Fibroblast of gingiva (primary cell): ENCODE measurements at regions not wholly inside any gene's neighbourhood (a gene's known extent, or its start where the extent isn't known, plus 50 kb on each side); places are given as distances from the start of the nearest gene placed in this dataset.
A peak's percentile ranks its signal among the peaks of the same experiment; 100 is the strongest.
"Not testable (repeated sequence)": the region's sequence is repeated elsewhere in the genome, so short reads cannot be mapped to it uniquely, and the experiment has no call there.

Experiments used
- DNase-seq: peaks from one replicate; pipeline ENCODE4 v3.0.0-alpha.2; 2011; ENCODE audit warnings: low read depth

DNA sequence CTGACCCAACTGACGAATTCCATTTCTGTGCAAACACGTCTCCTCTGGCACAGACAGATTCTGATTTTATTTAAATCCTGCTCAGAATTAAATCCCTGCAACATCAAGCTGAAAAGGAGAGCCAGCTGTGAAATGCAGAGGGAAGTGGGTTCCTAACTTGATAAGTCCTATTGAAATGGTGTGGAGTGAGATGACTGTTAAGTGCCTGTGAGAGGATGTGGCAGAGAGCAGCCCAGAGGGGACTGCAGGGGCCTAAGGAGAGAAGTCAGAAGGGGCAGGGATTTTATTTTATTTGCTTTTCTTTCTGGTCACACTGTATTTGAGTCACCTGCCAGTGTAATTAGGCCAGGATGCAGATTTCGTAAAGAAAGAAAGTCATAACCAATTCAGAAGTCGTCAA, 277.4 kb downstream of the NKX6-1 start:
- DNase-seq, result no peak

DNA sequence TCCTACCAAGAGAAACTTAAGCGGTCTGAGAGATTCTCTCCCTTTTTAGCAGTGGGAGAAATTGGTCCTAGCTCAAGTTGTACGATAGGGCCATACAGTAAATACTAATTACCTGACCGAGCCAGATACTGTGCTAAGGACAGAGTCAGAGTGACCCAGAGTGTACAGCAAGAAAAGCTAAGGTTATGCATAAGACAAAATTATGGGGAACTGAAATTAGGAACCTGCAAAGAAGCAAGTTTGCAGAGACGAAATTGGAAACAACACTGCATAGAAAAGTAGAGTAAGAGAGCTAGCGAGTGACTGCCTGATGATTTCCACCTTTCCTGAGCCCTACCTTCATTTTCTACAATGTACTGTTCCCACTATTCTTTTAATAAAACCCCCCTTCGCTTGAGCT, 278.1 kb downstream of the NKX6-1 start:
- DNase-seq, result no peak

DNA sequence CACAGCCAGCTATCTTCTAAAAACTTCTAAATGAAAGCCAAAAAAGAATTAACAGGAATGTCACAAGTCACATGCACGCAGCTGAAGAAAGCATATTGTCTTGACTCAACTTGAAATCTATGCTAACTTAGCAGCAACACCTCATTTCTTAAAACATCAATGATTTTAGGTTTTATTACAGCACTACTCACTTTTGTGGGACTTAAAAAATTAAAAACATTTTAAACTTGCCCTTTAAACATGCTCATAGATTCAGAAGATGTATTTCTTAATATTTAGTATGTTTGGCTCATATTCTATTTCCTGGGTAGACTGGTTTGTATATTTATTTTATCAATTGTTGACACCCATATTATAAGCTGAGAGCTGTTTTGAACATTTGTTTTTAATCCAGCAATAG, 279.4 kb downstream of the NKX6-1 start:
- DNase-seq, result no peak

DNA sequence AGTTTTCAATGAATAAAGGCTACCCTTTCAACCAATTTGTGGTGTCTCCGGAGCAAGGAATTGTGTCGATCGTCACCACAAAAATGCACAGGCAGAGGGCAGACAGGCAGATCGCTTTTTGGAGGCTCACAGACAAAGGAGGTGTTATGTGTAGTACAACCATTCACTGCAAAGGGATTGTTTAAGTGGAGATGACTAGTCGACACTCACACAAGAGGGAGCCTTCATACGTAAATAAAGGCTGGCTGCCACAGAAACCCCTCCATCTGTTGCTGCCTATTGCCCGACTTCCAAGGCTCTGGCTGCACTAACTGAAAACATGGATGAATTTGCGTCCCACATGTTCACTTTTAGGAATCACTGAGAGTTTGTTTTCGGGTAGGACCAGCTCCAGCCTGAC, 281.1 kb downstream of the NKX6-1 start:
- DNase-seq, result no peak

DNA sequence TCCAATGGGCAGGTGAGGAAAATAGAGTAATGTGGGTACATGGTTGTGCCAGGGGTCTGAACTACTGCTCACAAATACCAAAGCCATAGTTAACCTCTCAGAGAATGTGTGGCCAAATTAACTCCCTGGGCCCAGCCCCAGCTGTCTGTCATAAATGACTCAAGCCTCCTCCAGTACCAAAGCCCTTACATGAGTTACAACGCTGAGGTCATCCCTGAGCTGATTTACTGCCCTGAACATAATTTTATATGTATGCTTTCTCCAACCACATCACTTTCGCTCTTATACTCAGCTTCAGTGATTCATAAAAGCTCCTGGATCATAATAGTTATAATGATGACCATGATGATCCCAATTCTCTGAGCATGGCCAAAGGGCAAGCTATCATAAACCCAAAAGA, 283.9 kb downstream of the NKX6-1 start:
- DNase-seq, result no peak

DNA sequence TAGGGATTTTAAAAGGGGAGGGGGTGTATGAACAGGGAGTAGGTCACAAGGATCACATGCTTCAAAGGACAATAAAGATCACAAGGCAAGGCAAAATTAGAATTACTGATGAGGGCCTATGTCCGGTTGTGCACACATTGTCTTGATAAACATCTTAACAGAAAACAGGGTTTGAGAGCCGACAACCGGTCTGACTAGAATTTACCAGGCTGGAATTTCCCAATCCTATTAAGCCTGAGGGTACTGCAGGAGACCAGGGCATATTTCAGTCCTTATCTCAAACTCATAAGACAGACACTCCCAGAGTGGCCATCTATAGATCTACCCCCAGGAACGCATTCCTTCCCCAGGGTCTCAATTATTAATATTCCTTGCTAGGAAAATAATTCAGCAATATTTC, 292.9 kb downstream of the NKX6-1 start:
- not testable (repeated sequence) for DNase-seq

DNA sequence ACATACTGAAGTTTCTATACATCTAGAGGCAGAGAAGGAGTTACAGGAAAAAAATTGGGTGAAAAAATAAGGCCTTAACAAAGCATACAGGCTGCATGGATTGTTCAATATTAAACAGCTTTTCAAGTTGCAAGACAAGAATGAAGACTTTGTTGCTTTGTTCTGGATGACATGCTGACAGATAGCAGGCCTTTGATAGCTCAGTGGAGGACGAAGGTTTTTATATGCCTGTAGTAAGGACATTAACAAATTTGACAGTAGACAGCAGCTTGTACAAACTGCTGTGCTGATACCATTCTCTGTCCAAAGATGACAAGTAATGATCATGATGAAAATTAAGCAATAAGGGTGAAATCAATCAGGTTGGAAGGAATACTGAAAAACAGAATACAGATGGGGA, 309.9 kb downstream of the NKX6-1 start:
- DNase-seq, result no peak

DNA sequence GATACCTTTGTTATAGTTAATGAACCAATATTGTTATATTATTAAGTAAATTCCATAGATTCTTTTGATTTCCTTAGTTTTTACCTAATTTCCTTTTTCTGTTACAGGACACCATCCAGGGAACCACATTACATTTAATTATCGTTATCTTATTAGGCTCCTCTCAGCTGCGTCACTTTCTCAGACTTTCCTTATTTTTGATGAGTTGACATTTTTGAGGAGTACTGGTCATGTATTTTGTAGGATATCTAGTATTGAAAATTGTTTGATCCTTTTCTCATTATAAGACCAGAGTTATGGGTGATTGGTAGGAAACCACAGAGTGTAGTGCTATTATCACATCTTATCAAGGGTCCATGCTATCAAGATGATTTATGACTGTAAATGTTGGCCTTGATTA, 319.7 kb downstream of the NKX6-1 start:
- no peak for DNase-seq

DNA sequence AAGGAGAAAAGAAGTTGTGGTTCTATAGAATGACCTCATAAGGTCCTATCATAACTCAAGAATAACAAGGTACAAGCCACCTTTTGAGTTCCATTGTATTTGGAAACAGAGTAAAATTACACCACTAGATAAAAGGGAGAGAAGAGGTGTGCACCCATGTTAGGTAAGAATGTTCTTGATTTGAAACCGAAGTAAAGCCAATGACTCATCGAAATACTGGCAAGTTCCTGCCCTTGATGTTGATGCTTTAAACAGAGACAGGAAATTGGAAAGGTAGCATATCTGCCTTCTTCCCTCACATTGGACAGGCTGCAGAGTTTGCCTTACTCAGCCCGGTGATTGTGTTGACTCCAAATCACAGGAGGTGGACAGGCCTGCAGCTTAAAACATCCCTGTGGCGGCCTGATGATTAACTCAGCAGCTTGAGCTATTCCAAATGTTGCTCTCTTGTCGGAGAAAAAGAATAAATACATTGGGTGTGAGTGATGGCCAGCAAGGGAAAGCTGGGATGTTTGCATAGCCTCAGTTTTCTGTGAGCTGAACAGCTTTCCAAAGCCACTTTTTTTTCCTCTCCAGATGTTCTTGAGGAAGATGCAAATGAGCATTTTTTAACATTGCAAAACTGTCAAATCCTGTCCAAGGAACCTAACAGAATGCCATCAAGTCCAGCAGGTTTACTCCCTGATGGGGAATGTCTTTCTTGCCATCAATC, 321.1 kb downstream of the NKX6-1 start:
- DNase-seq, result no peak

DNA sequence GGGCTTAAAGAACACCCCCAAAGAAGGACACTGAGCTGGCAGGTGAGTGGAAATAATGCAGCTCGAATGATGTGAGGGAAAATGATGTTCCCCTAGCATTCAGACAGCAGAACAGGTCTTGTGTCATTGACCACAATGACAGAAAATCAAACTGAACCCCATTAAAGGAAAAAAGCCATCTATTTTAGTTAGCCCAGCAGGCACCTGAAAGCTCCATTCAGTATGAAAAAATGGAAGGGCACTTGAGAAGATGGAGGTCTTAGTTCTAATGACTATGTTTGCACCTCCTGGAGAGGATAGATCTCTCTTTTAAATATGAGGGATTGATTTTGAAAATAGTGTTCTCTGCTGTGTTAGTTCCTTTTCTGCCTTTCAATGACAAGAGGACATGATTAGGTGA, 323.1 kb downstream of the NKX6-1 start:
- DNase-seq, result no peak

DNA sequence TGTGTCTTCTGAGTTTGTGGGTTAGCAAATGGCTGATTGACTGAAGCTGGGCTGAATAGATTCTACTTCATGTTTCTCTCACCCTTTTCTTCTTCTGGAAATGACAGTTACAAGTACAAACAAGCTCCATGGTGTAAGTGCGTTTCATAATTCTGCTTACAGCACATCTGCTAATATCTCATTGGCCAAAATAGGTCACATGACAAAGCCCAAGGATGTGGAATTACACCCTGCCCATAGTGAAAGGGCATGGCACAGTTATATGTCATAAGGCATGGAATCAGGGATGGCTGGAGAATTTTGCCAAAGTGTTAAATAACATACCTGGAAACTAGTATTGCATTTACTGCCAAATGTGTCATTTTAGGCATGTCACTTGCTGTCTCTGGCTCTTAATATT, 327.2 kb downstream of the NKX6-1 start:
- no peak for DNase-seq

DNA sequence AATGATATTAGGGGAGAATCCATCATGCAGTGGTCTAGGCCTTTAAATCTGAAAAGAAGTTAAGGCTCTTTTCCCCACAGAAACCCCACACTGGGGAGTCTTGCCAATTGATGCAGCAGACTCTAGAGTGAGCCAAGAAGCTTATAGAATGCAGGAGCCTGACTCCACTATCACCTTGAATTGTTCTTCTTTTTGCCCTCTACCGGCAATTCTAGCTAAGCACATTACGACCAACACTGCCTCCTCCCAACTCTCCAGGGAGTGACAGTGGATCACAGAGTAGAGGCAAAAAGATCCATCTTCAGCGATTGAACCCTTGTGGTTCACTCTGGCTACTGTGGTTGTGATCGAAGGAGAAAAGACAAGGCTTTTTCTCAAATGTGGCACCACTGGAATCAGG, 331.5 kb downstream of the NKX6-1 start:
- DNase-seq, result no peak

DNA sequence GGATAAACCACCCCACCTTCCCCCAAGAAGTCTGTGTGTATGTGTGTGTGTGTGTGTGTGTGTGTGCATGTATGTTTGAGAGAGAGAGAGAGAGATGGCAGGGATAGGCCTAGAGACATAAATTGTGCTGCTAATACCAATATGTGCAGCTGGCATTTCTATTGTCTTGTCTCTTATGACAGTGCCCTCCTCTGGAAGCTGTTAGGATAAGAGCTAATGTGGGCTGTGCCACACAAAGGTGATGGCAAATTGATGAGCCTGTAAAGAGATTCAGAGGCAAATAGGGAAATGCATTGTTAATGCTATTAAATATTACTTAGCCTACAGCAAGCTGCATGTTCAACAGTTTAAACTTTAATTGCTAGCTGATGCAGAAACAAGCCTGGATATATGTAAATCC, 332.0 kb downstream of the NKX6-1 start:
- DNase-seq, result no peak

DNA sequence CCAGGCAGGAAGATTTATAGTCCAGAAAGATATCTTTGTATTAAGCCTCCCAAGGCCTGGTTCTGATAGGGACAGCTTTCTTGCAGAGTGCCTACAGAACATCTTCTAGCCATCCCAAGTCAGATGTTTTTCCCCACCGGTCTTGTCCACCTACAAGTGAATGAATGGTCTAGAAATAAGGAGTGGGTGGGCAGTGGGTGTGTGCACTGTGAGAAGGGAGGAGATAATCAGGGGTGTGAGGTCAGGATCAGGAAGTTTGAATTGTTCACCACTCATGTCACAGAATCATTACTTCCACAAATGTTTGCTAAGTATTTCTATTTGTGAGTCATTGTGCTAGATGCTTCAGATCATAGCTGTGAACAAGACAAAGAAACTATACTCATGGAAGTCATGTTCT, 332.6 kb downstream of the NKX6-1 start:
- DNase-seq, result no peak

DNA sequence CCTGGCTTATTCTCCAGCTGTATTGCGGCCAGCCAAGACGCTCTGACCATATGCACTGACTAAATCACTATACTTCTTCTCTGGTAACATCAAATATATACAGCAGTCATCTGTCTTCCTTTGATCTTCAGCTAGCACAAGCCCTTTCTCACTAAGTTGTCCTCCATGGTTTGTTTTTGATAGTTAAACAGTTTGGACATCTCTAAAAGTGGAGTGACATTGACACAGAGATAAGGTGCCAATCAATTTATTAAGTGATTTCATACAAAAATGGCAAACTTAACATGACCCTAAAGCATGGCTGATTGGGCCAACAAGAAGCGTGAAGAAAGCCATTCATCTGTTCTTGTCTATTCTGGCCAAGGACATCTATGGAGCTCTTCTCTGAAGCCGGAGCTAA, 334.9 kb downstream of the NKX6-1 start:
- no peak for DNase-seq

DNA sequence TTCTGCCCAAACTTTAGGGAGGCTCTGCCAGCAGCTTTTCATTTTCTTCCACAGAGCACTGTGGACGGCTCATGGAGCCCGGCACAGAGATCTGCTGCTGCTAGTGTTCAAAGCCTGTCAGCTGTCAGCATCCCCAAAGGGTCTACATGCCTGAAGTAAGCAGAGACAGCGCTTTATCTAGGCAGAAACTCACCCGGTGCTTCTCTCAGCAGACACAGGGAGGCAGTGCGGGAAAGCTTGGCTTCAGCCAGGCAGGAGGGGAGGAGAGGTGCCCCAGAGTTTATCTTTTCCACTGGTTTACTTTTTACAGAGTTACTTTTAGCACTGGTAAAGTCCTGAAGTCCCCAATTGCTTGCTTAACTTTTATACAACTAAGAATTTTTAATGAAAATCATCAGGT, 339.3 kb downstream of the NKX6-1 start:
- DNase-seq, result no peak

DNA sequence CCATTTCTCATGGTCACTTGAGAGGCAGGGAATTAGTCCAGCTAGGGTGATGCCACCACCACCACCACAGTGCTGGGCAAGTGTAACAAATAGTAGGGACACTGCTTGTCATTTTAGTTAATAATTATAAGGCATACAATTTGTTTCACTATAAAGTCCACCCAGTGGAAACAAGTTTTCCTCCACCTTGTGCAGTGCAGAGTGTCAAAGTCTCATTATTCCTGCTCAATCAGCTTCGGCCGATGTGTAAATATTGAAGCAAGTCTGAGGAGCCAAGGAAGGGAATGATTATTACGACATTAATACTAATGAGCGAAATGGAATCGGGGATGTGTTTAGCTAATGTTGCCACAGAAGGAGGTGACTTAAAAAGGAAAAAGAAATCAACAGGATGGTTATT, 340.4 kb downstream of the NKX6-1 start:
- DNase-seq, result no peak

DNA sequence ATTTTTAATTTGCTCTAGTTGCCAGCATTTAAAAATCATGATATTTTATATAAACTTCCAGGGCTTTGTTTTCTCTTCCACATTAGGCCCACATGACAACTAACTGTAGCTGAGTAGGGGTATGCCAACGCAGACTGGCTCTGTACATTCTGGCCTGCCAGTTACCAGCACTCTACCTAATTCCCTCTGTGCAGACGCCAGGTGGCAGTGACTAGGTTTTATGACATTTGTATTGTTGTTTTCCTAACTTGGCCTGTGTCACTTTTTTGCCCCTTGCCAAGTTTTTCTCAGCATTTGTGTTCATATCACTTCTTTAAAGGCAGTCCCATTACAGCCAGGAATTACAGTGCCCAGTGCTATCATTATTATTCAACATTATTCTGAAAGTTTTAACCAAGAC, 347.5 kb downstream of the NKX6-1 start:
- DNase-seq, result no peak

DNA sequence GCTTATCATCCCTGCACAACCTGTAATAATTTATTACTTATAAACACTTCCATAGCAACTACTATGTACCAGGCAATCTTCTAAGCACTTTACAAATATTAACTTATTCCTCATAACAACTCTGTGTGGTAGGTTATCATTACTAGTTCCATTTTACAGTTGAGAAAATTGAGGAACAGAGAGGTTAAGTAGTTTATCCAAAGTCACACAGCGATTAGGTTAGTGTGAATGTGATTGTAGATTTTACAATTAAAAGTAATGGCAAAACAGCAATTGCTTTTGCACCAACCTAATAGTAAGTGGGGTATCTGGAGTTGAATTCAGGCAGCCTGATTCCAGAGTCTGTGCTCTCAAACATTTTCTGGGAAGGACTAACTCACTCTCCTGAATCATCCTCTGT, 348.9 kb downstream of the NKX6-1 start:
- DNase-seq, result no peak

DNA sequence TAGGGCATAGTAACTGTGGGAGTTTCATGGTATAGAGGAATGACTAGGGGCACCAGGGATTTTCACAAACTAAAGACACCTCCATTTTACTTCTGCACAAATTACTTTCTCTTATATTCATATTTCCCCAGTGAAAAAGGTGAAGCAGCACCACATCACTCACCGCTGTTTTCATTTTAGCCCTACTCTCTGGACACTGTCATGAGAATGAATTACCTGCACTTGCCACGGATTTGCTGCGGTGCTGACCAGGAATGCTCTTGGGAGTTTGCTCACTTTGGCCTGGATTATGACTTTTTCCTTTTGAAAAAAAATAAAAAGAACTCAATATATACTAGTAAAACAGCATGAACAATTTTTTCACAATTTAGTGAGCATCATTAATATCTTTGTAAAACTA, 351.3 kb downstream of the NKX6-1 start:
- DNase-seq, result no peak

DNA sequence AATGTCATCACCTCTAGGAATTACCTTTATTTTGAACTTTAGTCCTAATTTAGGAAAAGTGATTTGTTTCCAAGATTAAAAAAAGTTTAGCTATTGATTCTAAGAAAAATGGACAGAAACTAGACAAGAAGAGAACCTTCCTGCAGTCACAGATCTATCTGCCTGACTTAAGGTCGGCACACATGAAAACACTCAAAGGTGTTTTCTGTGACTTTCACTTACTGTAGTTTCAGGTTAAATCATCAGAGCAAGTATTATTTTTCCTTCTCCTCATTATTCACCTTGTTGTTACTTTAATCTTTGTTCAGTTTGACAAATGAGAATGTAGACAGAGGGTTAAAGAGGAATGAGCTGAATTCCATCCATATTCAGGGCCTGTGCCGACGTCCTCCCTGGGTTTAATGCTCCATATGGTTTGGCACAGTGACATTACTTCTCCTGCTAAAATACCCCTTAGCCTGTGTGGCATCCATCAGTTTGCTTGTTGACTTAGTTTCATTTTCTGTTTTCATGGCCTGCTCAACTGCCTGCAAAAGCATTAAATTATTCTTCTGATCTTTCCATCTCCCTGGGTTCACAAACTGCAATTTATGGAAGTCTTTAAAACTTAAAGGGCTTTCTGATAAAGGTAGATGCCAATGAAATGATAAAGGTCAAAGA, 352.7 kb downstream of the NKX6-1 start:
- no peak for DNase-seq

DNA sequence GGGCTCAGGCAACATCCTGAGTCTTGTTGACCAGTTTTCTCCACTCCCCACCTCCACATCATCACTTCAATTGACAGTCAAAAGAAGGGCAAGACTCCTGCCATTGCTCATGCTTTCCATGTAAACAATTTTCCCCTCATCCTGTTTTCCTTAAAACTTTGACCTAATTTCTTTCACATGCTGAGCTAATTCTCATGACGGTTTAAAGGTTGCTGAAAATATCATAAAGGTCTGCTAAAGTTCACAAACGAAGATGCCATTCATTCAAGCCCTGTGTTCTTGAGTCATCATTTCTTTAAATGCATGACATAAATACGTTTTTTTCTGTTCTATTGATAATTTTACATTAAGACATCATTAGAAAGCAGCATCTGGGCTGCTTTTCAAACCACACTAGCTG, 353.9 kb downstream of the NKX6-1 start:
- peak; percentile 14 for DNase-seq

DNA sequence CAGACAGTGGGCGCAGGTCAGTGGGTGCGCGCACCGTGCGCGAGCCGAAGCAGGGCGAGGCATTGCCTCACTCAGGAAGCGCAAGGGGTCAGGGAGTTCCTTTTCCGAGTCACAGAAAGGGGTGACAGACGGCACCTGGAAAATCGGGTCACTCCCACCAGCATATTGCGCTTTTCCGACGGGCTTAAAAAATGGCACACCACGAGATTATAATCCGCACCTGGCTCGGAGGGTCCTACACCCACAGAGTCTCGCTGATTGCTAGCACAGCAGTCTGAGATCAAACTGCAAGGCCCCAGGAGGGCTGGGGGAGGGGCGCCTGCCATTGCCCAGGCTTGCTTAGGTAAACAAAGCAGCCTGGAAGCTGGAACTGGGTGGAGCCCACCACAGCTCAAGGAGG, 372.2 kb downstream of the NKX6-1 start:
- DNase-seq, result not testable (repeated sequence)
